Choroid plexus epithelial cell (primary cell): ENCODE measurements at regions not wholly inside any gene's neighbourhood (a gene's known extent, or its start where the extent isn't known, plus 50 kb on each side); places are given as distances from the start of the nearest gene placed in this dataset.

Experiments
- DNase-seq: peaks from one replicate; pipeline ENCODE4 v3.0.0-alpha.2; 2010; ENCODE audit warnings: low read depth
- H3K4me3 ChIP-seq: 2 replicates; pipeline ENCODE4 v1.5.1; 2011; ENCODE audit warnings: low read depth, mild to moderate bottlenecking, control low read depth, low read length, moderate library complexity
- CTCF ChIP-seq: conservative IDR thresholded peaks from 2 replicates; pipeline ENCODE4 v1.5.1; 2011; ENCODE audit warnings: low read depth, mild to moderate bottlenecking, control low read depth, inconsistent platforms, low read length, moderate library complexity

GRCh38 chrX:79266702-79267101 lies 100.4 kb downstream of the ITM2A start:
- no peak for TF ChIP-seq CTCF
- DNase-seq, result no peak
- no peak overlapping the region for H3K4me3 ChIP-seq

- no peak for TF ChIP-seq CTCF
- DNase-seq, result no peak
- H3K4me3 ChIP-seq, result no peak overlapping the region
These were observed 103.6 kb downstream of the ITM2A start for GRCh38 chrX:79263550-79263949.

- no peak for TF ChIP-seq CTCF
- DNase-seq, result peak; percentile 4
- no peak overlapping the region for H3K4me3 ChIP-seq
These were observed 108.0 kb downstream of the ITM2A start for GRCh38 chrX:79259073-79259689.

GRCh38 chrX:79243691-79244090 lies 99.2 kb downstream of the GPR174 start:
- no peak overlapping the region for H3K4me3 ChIP-seq
- no peak for DNase-seq
- no peak for TF ChIP-seq CTCF

GRCh38 chrX:79235899-79236298 lies 91.4 kb downstream of the GPR174 start:
- no peak for TF ChIP-seq CTCF
- no peak for DNase-seq
- H3K4me3 ChIP-seq, result no peak overlapping the region

- no peak overlapping the region for H3K4me3 ChIP-seq
- DNase-seq, result no peak
- TF ChIP-seq CTCF, result no peak
These were observed 87.2 kb downstream of the GPR174 start for GRCh38 chrX:79231662-79232061.
